HCT116 (cell line): ENCODE measurements at regions not wholly inside any gene's neighbourhood (a gene's known extent, or its start where the extent isn't known, plus 50 kb on each side); places are given as distances from the start of the nearest gene placed in this dataset.

Source experiments
- ATAC-seq: fragments of 200-7000 bp; cut with Tn5 transposase; 2 replicates; pipeline ENCODE4 v1.9.1; 2020; ENCODE audit warnings: mild to moderate bottlenecking, moderate library complexity
- BruUV-seq: library from RNA; stranded (reverse); fragments of 400-500 nt; replicated peaks from 2 replicates; lab custom pipeline; 2021; lab: Mats Ljungman, UMichigan
- CTCF ChIA-PET: fragments of 300-600 bp; sonication (Branson Sonifier 250); formaldehyde crosslinking; loops from one replicate; lab custom pipeline; 2021; ENCODE audit warnings: antibody characterized with exemption; lab: Charles Lee
- POLR2A ChIA-PET: fragments of 300-600, 350-600 bp; sonication (Branson Sonifier 250); formaldehyde crosslinking; loops from one replicate; lab custom pipeline; 2021; ENCODE audit warnings: antibody characterized with exemption; lab: Charles Lee
- RAD21 ChIA-PET, 2 experiments: fragments of 300-600 bp; sonication (Branson Sonifier 250); formaldehyde crosslinking; loops; one replicate each; lab custom pipeline; 2023; ENCODE audit warnings: low total read pairs in 2 of 2; ENCODE audit not compliant: uncharacterized antibody in 2 of 2, unreplicated experiment in 2 of 2, low non-redundant PET in 1 of 2; lab: Charles Lee
- DNase-seq: peaks from one replicate; pipeline ENCODE4 v3.0.0-alpha.2; 2010; ENCODE audit warnings: low read depth, low spot score
- H2AFZ ChIP-seq: fragments of 200-600 bp; shearing (Covaris generic), sonication (generic); 2 replicates; pipeline ENCODE4 v1.6.1; 2017; ENCODE audit warnings: low read depth, mixed run types, mixed read lengths, antibody characterized with exemption, low read length; ENCODE audit not compliant: poor library complexity, severe bottlenecking
- H3K27ac ChIP-seq: 2 replicates; pipeline ENCODE4 v1.5.1; 2012; ENCODE audit warnings: low read depth, low read length
- H3K27me3 ChIP-seq: fragments of 200-600 bp; sonication (generic); 2 replicates; pipeline ENCODE4 v1.6.1; 2016; ENCODE audit warnings: mixed run types, low read length, mixed read lengths; ENCODE audit not compliant: insufficient read depth
- H3K36me3 ChIP-seq, 2 experiments: fragments of 200-500 bp in 1 of 2; fragments of 200-600 bp in 1 of 2; sonication (Bioruptor generic) in 1 of 2; sonication (generic) in 1 of 2; 2 replicates each; pipeline versions ENCODE4 v1.5.1 to v1.6.1; 2014 to 2016; ENCODE audit warnings: low read length in 2 of 2, inconsistent platforms in 1 of 2, mixed read lengths in 1 of 2, mixed run types in 1 of 2; ENCODE audit not compliant: insufficient read depth in 2 of 2, control insufficient read depth in 1 of 2
- H3K4me1 ChIP-seq, 2 experiments: fragments of 200-600 bp in 1 of 2; sonication (generic) in 1 of 2; 2 replicates each; pipeline versions ENCODE4 v1.5.1 to v1.6.1; 2012 to 2017; ENCODE audit warnings: low read length in 2 of 2, inconsistent platforms in 1 of 2, mild to moderate bottlenecking in 1 of 2, mixed read lengths in 1 of 2, mixed run types in 1 of 2, moderate library complexity in 1 of 2; ENCODE audit not compliant: insufficient read depth in 2 of 2, control insufficient read depth in 1 of 2
- H3K4me2 ChIP-seq: fragments of 200-600 bp; sonication (generic); 2 replicates; pipeline ENCODE4 v1.6.1; 2017; ENCODE audit warnings: mixed run types, low read length, mixed read lengths
- H3K4me3 ChIP-seq, 2 experiments: fragments of 200-600 bp in 1 of 2; sonication (generic) in 1 of 2; replicated peaks in 1 of 2; 2 replicates each; pipeline ENCODE4 v1.5.1; 2011 to 2016; ENCODE audit warnings: low read length in 2 of 2, control low read depth in 1 of 2, low read depth in 1 of 2, mild to moderate bottlenecking in 1 of 2, mixed read lengths in 1 of 2, mixed run types in 1 of 2
- H3K79me2 ChIP-seq: fragments of 200-600 bp; sonication (generic); 2 replicates; pipeline ENCODE4 v1.6.1; 2017; ENCODE audit warnings: mild to moderate bottlenecking, mixed run types, low read length, moderate library complexity, mixed read lengths; ENCODE audit not compliant: insufficient read depth
- H3K9ac ChIP-seq: fragments of 200-600 bp; sonication (generic); 2 replicates; pipeline ENCODE4 v1.6.1; 2016; ENCODE audit warnings: low read length, mixed read lengths
- H3K9me2 ChIP-seq: fragments of 200-600 bp; sonication (generic), shearing (Covaris generic); 2 replicates; pipeline ENCODE4 v1.6.1; 2017; ENCODE audit warnings: mixed run types, mild to moderate bottlenecking, moderate library complexity; ENCODE audit not compliant: insufficient read depth
- H3K9me3 ChIP-seq, 2 experiments: fragments of 200-500 bp in 1 of 2; fragments of 200-600 bp in 1 of 2; sonication (Bioruptor generic) in 1 of 2; sonication (generic) in 1 of 2; 2 replicates each; pipeline ENCODE4 v1.6.1; 2014 to 2017; ENCODE audit warnings: low read length in 2 of 2, mixed read lengths in 2 of 2, inconsistent platforms in 1 of 2, low read depth in 1 of 2, mild to moderate bottlenecking in 1 of 2, mixed run types in 1 of 2, moderate library complexity in 1 of 2; ENCODE audit not compliant: control insufficient read depth in 1 of 2, insufficient read depth in 1 of 2
- H4K20me1 ChIP-seq: fragments of 200-600 bp; sonication (generic), shearing (Covaris generic); 2 replicates; pipeline ENCODE4 v1.6.1; 2017; ENCODE audit warnings: mixed run types, mild to moderate bottlenecking, moderate library complexity; ENCODE audit not compliant: insufficient read depth
- CBX3 ChIP-seq: IDR thresholded peaks from 2 replicates; pipeline ENCODE4 v1.6.1; 2012; ENCODE audit warnings: low read depth
- CEBPB ChIP-seq: IDR thresholded peaks from 2 replicates; pipeline ENCODE4 v1.6.1; 2012; ENCODE audit warnings: low read depth
- ELF1 ChIP-seq: IDR thresholded peaks from 2 replicates; pipeline ENCODE4 v1.6.1; 2012; ENCODE audit warnings: low read depth, borderline replicate concordance
- EZH2 ChIP-seq: fragments of 200-600 bp; sonication (generic); IDR thresholded peaks from 2 replicates; pipeline ENCODE4 v1.6.1; 2017; ENCODE audit warnings: antibody characterized with exemption, mixed run types
- REST ChIP-seq: IDR thresholded peaks from 2 replicates; pipeline ENCODE4 v1.6.1; 2012; ENCODE audit warnings: low read depth
- SRF ChIP-seq: IDR thresholded peaks from 2 replicates; pipeline ENCODE4 v1.6.1; 2012; ENCODE audit warnings: low read depth
- ZFX ChIP-seq: fragments of 450-650 bp; IDR thresholded peaks from 2 replicates; pipeline ENCODE4 v1.6.1; 2017
- ZNF274 ChIP-seq: fragments of 200-500 bp; sonication (Bioruptor generic); IDR thresholded peaks from 2 replicates; pipeline ENCODE4 v1.6.1; 2014; ENCODE audit warnings: mild to moderate bottlenecking, low read depth, low read length, inconsistent platforms
- intact Hi-C: fragments of 100-400 bp; cut with micrococcal nuclease; formaldehyde crosslinking; loops from 2 replicates; pipeline ENCODE4 v1.10.0; 2022

GRCh38 chr20:60074276-60074675 lies 116.1 kb downstream of the CDH26 start:
- no peak overlapping the region for H3K27ac ChIP-seq
- POLR2A ChIA-PET = no interaction called here
- ATAC-seq = no peak

More at GRCh38 chr20:60074276-60074675, 116.1 kb downstream of the CDH26 start:
- Histone ChIP-seq H3K27me3 (peaks cover 22% of the 10 kb centered on the region), H3K9me2 (no peaks in the 10 kb centered on the region), H3K36me3 (no peaks in the 10 kb centered on the region), H3K9ac (no peak overlapping the region), H2AFZ (no peak overlapping the region), H4K20me1 (no peaks in the 10 kb centered on the region), H3K9me3 (no peaks in the 10 kb centered on the region), H3K4me3 (no peak overlapping the region), H3K79me2 (no peaks in the 10 kb centered on the region), H3K4me2 (no peak overlapping the region), H3K4me1 (no peaks in the 10 kb centered on the region)
- CTCF ChIA-PET = no interaction called here
- DNase-seq = no peak
- TF ChIP-seq ZFX (no peak), SRF (no peak), CBX3 (no peak), EZH2 (no peak), REST (no peak), ZNF274 (no peak), CEBPB (no peak), ELF1 (no peak)
- intact Hi-C loops = no loop called here
- no TSS peak for BruUV-seq
- RAD21 ChIA-PET = no interaction called here
